H9 (cell line): ENCODE measurements at regions not wholly inside any gene's neighbourhood (a gene's known extent, or its start where the extent isn't known, plus 50 kb on each side); places are given as distances from the start of the nearest gene placed in this dataset.

Experiments
- DNase-seq: peaks from one replicate; pipeline ENCODE4 v3.0.0-alpha.2; 2017
- H2AFZ ChIP-seq: one replicate; pipeline ENCODE4 v1.6.1; 2013; ENCODE audit warnings: mild to moderate bottlenecking, low read length, control low read depth, moderate library complexity
- H2AK5ac ChIP-seq: 2 replicates; pipeline ENCODE4 v1.6.1; 2013; ENCODE audit warnings: low read length, control low read depth, mixed read lengths; ENCODE audit not compliant: insufficient read length
- H2BK120ac ChIP-seq: one replicate; pipeline ENCODE4 v1.6.1; 2013; ENCODE audit warnings: low read depth, mild to moderate bottlenecking, low read length, control low read depth, inconsistent platforms; ENCODE audit not compliant: poor library complexity, severe bottlenecking
- H2BK12ac ChIP-seq: 2 replicates; pipeline ENCODE4 v1.6.1; 2013; ENCODE audit warnings: low read length, control low read depth, mixed read lengths, low read depth; ENCODE audit not compliant: insufficient read length
- H2BK15ac ChIP-seq: 2 replicates; pipeline ENCODE4 v1.6.1; 2013; ENCODE audit warnings: low read depth, low read length, control low read depth
- H2BK20ac ChIP-seq: one replicate; pipeline ENCODE4 v1.6.1; 2013; ENCODE audit warnings: low read depth, mild to moderate bottlenecking, low read length, control low read depth, inconsistent platforms; ENCODE audit not compliant: poor library complexity, severe bottlenecking
- H2BK5ac ChIP-seq: 2 replicates; pipeline ENCODE4 v1.6.1; 2013; ENCODE audit warnings: low read length, control low read depth, mixed read lengths; ENCODE audit not compliant: insufficient read length
- H3K14ac ChIP-seq: 2 replicates; pipeline ENCODE4 v1.6.1; 2013; ENCODE audit warnings: low read length, control low read depth; ENCODE audit not compliant: insufficient read depth
- H3K18ac ChIP-seq: 2 replicates; pipeline ENCODE4 v1.6.1; 2013; ENCODE audit warnings: low read depth, mild to moderate bottlenecking, mixed read lengths, low read length, control low read depth; ENCODE audit not compliant: insufficient read length
- H3K23ac ChIP-seq: 2 replicates; pipeline ENCODE4 v1.6.1; 2013; ENCODE audit warnings: low read length, control low read depth, mixed read lengths, low read depth; ENCODE audit not compliant: insufficient read length
- H3K23me2 ChIP-seq: 2 replicates; pipeline ENCODE4 v1.6.1; 2013; ENCODE audit warnings: low read depth, mild to moderate bottlenecking, mixed read lengths, low read length, control low read depth; ENCODE audit not compliant: insufficient read length, poor library complexity, severe bottlenecking
- H3K27ac ChIP-seq: 2 replicates; pipeline ENCODE4 v1.5.1; 2013; ENCODE audit warnings: low read length, control low read depth, mixed read lengths, low read depth; ENCODE audit not compliant: insufficient read length
- H3K27me3 ChIP-seq: 2 replicates; pipeline ENCODE4 v1.6.1; 2013; ENCODE audit warnings: low read length, control low read depth, inconsistent platforms; ENCODE audit not compliant: insufficient read depth
- H3K4ac ChIP-seq: 2 replicates; pipeline ENCODE4 v1.6.1; 2013; ENCODE audit warnings: low read depth, mild to moderate bottlenecking, control low read depth, inconsistent platforms, low read length, moderate library complexity
- H3K4me1 ChIP-seq: 2 replicates; pipeline ENCODE4 v1.6.1; 2013; ENCODE audit warnings: low read length, control low read depth, inconsistent platforms; ENCODE audit not compliant: insufficient read depth
- H3K4me2 ChIP-seq: 2 replicates; pipeline ENCODE4 v1.6.1; 2013; ENCODE audit warnings: low read length, control low read depth, mixed read lengths; ENCODE audit not compliant: insufficient read length, insufficient read depth
- H3K56ac ChIP-seq: 2 replicates; pipeline ENCODE4 v1.6.1; 2013; ENCODE audit warnings: low read depth, mild to moderate bottlenecking, mixed read lengths, low read length, control low read depth; ENCODE audit not compliant: insufficient read length
- H3K79me1 ChIP-seq: 2 replicates; pipeline ENCODE4 v1.6.1; 2013; ENCODE audit warnings: low read depth, mild to moderate bottlenecking, moderate library complexity, low read length, control low read depth, inconsistent platforms; ENCODE audit not compliant: insufficient read depth, poor library complexity, severe bottlenecking
- H3K79me2 ChIP-seq: 2 replicates; pipeline ENCODE4 v1.6.1; 2013; ENCODE audit warnings: low read length, control low read depth, inconsistent platforms; ENCODE audit not compliant: insufficient read depth
- H3K9ac ChIP-seq: 2 replicates; pipeline ENCODE4 v1.6.1; 2013; ENCODE audit warnings: low read length, control low read depth, mixed read lengths; ENCODE audit not compliant: insufficient read length; ENCODE audit errors: extremely low read depth
- H3K9me3 ChIP-seq: one replicate; pipeline ENCODE4 v1.6.1; 2013; ENCODE audit warnings: low read depth, low read length, inconsistent platforms; ENCODE audit not compliant: control insufficient read depth
- H3T11ph ChIP-seq: one replicate; pipeline ENCODE4 v1.6.1; 2013; ENCODE audit warnings: mild to moderate bottlenecking, low read length, control low read depth, inconsistent platforms
- H4K20me1 ChIP-seq: one replicate; pipeline ENCODE4 v1.6.1; 2013; ENCODE audit not compliant: control insufficient read depth, insufficient read length, insufficient read depth
- H4K5ac ChIP-seq: 2 replicates; pipeline ENCODE4 v1.6.1; 2013; ENCODE audit warnings: low read depth, mild to moderate bottlenecking, mixed read lengths, low read length, control low read depth; ENCODE audit not compliant: insufficient read length
- H4K8ac ChIP-seq: replicated peaks from 2 replicates; pipeline ENCODE4 v1.6.1; 2013; ENCODE audit warnings: low read length, control low read depth, mixed read lengths, low read depth; ENCODE audit not compliant: insufficient read length
- H4K91ac ChIP-seq: 2 replicates; pipeline ENCODE4 v1.6.1; 2013; ENCODE audit warnings: low read depth, mild to moderate bottlenecking, moderate library complexity, mixed read lengths, low read length, control low read depth; ENCODE audit not compliant: insufficient read length
- H3K27ac Mint-ChIP-seq, 3 experiments: 2 replicates in 2 of 3; 3 replicates in 1 of 3; pipeline ENCODE4 v1.8.0; 2020 to 2021; ENCODE audit warnings: mixed read lengths in 3 of 3, mild to moderate bottlenecking in 1 of 3, moderate library complexity in 1 of 3
- H3K27me3 Mint-ChIP-seq: 2 replicates; pipeline ENCODE4 v1.8.0; 2021; ENCODE audit warnings: low read depth, mild to moderate bottlenecking, moderate library complexity, mixed read lengths
- H3K36me3 Mint-ChIP-seq, 3 experiments: 2 replicates in 2 of 3; 3 replicates in 1 of 3; pipeline ENCODE4 v1.8.0; 2020 to 2021; ENCODE audit warnings: low read depth in 3 of 3, mixed read lengths in 3 of 3; ENCODE audit not compliant: insufficient read depth in 1 of 3
- H3K4me1 Mint-ChIP-seq, 2 experiments: 2 replicates each; pipeline ENCODE4 v1.8.0; 2020; ENCODE audit warnings: mixed read lengths in 2 of 2
- H3K4me3 Mint-ChIP-seq, 2 experiments: 2 replicates in 1 of 2; 3 replicates in 1 of 2; pipeline ENCODE4 v1.8.0; 2020 to 2021; ENCODE audit warnings: mild to moderate bottlenecking in 2 of 2, mixed read lengths in 2 of 2, moderate library complexity in 1 of 2
- H3K9me3 Mint-ChIP-seq, 2 experiments: 2 replicates in 1 of 2; 3 replicates in 1 of 2; pipeline ENCODE4 v1.8.0; 2020; ENCODE audit warnings: mild to moderate bottlenecking in 2 of 2, mixed read lengths in 2 of 2, moderate library complexity in 1 of 2
- CTCF ChIP-seq: fragments of 200-600 bp; sonication (generic); conservative IDR thresholded peaks from 3 replicates; pipeline ENCODE4 v1.8.0; 2021; ENCODE audit warnings: antibody characterized with exemption, mild to moderate bottlenecking
- WGBS: extraction: QIAGEN DNeasy Blood & Tissue Kit; methylation state at CpG from one replicate; pipeline ENCODE4 v1.1.7; 2013; ENCODE audit warnings: missing lambda C conversion rate, low lambda C conversion rate, mixed read lengths; ENCODE audit not compliant: insufficient read length; ENCODE audit errors: extremely low coverage; 5-methylcytosine and 5-hydroxymethylcytosine counted together

GRCh38 chr22:49166211-49166610 is 661.5 kb downstream of the BRD1 start:
- H2BK5ac ChIP-seq = no peak overlapping the region
- no peak overlapping the region for H2AFZ ChIP-seq
- Mint-ChIP-seq H3K9me3 (peaks cover 2 to 8% of the 10 kb centered on the region in 2 experiments), H3K27ac (no peak overlapping the region), H3K4me1 (no peaks in the 10 kb centered on the region), H3K36me3 (0 out of 7 replicates have a peak, but pooled peaks cover 0 to under 1% (median 0%) of the 10 kb centered on the region in 3 experiments), H3K4me3 (no peak overlapping the region), H3K27me3 (peaks cover 3% of the 10 kb centered on the region)
- H4K8ac ChIP-seq = no peak overlapping the region
- no peak overlapping the region for H3K23ac ChIP-seq
- H4K20me1 ChIP-seq = no peaks in the 10 kb centered on the region
- H3K14ac ChIP-seq = no peak overlapping the region
- H3K18ac ChIP-seq = no peak overlapping the region
- no peak overlapping the region for H3K4ac ChIP-seq
- H3K79me2 ChIP-seq = no peaks in the 10 kb centered on the region
- H3K56ac ChIP-seq = no peak overlapping the region
- no peak overlapping the region for H3T11ph ChIP-seq
- H4K91ac ChIP-seq = no peak overlapping the region
- H2BK15ac ChIP-seq = no peak overlapping the region
- no peaks in the 10 kb centered on the region for H3K79me1 ChIP-seq
- no peak overlapping the region for H2AK5ac ChIP-seq
- H2BK12ac ChIP-seq = no peak overlapping the region
- DNase-seq = no peak
- no CpG with 5 or more reads among the region's 13 CpGs for WGBS
- no peaks in the 10 kb centered on the region for H3K9me3 ChIP-seq
- TF ChIP-seq CTCF = no peak
- H3K4me1 ChIP-seq = no peaks in the 10 kb centered on the region
- H3K9ac ChIP-seq = no peak overlapping the region
- no peak overlapping the region for H4K5ac ChIP-seq
- no peak overlapping the region for H3K4me2 ChIP-seq
- no peaks in the 10 kb centered on the region for H3K23me2 ChIP-seq
- H2BK120ac ChIP-seq = no peak overlapping the region
- H3K27ac ChIP-seq = no peak overlapping the region
- no peaks in the 10 kb centered on the region for H3K27me3 ChIP-seq
- no peak overlapping the region for H2BK20ac ChIP-seq
